HG03439 (cell line): ENCODE measurements at regions not wholly inside any gene's neighbourhood (a gene's known extent, or its start where the extent isn't known, plus 50 kb on each side); places are given as distances from the start of the nearest gene placed in this dataset.
"Not testable (repeated sequence)": the region's sequence is repeated elsewhere in the genome, so short reads cannot be mapped to it uniquely, and the experiment has no call there.

Source experiments
- ATAC-seq: cut with Tn5 transposase; IDR thresholded peaks from one replicate; pipeline ENCODE4 v1.9.1; 2021; ENCODE audit warnings: mild to moderate bottlenecking, moderate library complexity; ENCODE audit not compliant: unreplicated experiment

GRCh38 chr17:30590081-30590733 lies 113.0 kb downstream of the GOSR1 start:
- ATAC-seq: no peak

GRCh38 chr17:30589431-30589830 lies 112.2 kb downstream of the GOSR1 start:
- ATAC-seq: no peak

GRCh38 chr17:30588798-30589247 lies 111.6 kb downstream of the GOSR1 start:
- no peak for ATAC-seq

- ATAC-seq: no peak
Measured at GRCh38 chr17:30586818-30587595, 109.8 kb downstream of the GOSR1 start.

- ATAC-seq: no peak
Measured at GRCh38 chr17:30584810-30585209, 107.6 kb downstream of the GOSR1 start.

- ATAC-seq: no peak
Measured at GRCh38 chr17:30580916-30581315, 103.7 kb downstream of the GOSR1 start.

GRCh38 chr17:30579610-30580315 lies 102.6 kb downstream of the GOSR1 start:
- no peak for ATAC-seq

- ATAC-seq: not testable (repeated sequence)
Measured at GRCh38 chr17:30578015-30578717, 101.0 kb downstream of the GOSR1 start.
